Ovary (tissue), 7 donors: ENCODE measurements at regions not wholly inside any gene's neighbourhood (a gene's known extent, or its start where the extent isn't known, plus 50 kb on each side); places are given as distances from the start of the nearest gene placed in this dataset.

Experiments used
- DNase-seq, 5 donors: peaks; one replicate each; pipeline ENCODE4 v3.0.0-alpha.2; 2019 to 2020
- H3K27ac ChIP-seq, 2 donors: fragments of 200-600 bp; one replicate each; pipeline versions ENCODE4 v1.5.1 to v1.8.0; 2019 to 2022
- H3K27me3 ChIP-seq: fragments of 200-600 bp; one replicate; pipeline ENCODE4 v1.8.0; 2022
- H3K36me3 ChIP-seq: fragments of 200-600 bp; sonication (generic); one replicate; pipeline ENCODE4 v1.5.1; 2019
- H3K4me1 ChIP-seq: one replicate; pipeline ENCODE4 v1.8.1; 2013; ENCODE audit warnings: mild to moderate bottlenecking, moderate library complexity; ENCODE audit not compliant: insufficient read depth
- H3K4me3 ChIP-seq: fragments of 200-600 bp; sonication (generic); one replicate; pipeline ENCODE4 v1.5.1; 2017
- H3K9me3 ChIP-seq, 2 donors: fragments of 200-600 bp in 1 of 2; sonication (generic) in 1 of 2; one replicate each; pipeline versions ENCODE4 v1.5.1 to v1.8.1; 2013 to 2019; ENCODE audit warnings: mild to moderate bottlenecking in 1 of 2, moderate library complexity in 1 of 2
- EP300 ChIP-seq: sonication (generic); formaldehyde crosslinking; IDR thresholded peaks from one replicate; pipeline ENCODE4 v1.6.1; 2017; ENCODE audit warnings: antibody characterized with exemption
- POLR2A ChIP-seq: fragments of 450-650 bp; IDR thresholded peaks from one replicate; pipeline ENCODE4 v1.6.1; 2017; ENCODE audit warnings: antibody characterized with exemption, mild to moderate bottlenecking, moderate library complexity
- WGBS, 3 donors: extraction: QIAGEN DNeasy Blood & Tissue Kit in 1 of 3; methylation state at CpG; one replicate each; pipeline versions ENCODE4 v1.1.5 to v1.1.7; 2013 to 2017; 5-methylcytosine and 5-hydroxymethylcytosine counted together
- intact Hi-C, 4 donors: fragments of 100-400 bp; cut with DNase I; formaldehyde crosslinking; loops; one replicate each; pipeline versions ENCODE4 v1.11.0 to v1.15.1; 2022 to 2023
- TF ChIP-seq, protein P1 (sequence below), 3 donors: fragments of 450-650 bp in 2 of 3; fragments of 200-600 bp in 1 of 3; IDR thresholded peaks; one replicate each; pipeline versions ENCODE4 v1.5.1 to v1.8.0; 2016 to 2022; ENCODE audit warnings: antibody characterized with exemption in 3 of 3, mild to moderate bottlenecking in 1 of 3
- donor health status: DM: no; HTN: no; CAD: no; lungs with moderate emphysema.
- donor health status: DM: no; HTN: no; CAD: no.
- donor health status: Bipolar disorder and iron deficiency.
- donor health status: DM: no; HTN: no; CAD: no.
- donor health status: DM: yes; HTN: yes; CAD: no.

DNA sequence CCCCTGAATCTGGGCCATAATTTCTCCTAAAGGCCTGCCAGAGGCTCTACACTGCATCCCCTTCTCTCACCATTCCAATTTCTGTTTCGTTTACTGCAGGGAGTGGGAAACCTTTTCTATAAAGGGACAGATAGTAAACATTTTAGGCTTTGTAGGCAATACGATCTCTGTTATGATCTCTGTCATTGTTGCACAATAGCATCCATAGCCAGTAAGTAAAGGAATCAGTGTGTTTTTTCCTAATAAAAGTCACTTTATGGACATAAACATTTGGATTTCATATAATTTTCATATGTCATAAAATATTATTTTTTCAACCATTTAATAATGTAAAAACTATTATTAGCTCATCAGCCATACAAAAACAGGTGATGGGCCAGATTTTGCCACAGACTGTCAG is 531.7 kb downstream of the DSC3 start:
- no peaks in the 10 kb centered on the region for H3K9me3 ChIP-seq

DNA sequence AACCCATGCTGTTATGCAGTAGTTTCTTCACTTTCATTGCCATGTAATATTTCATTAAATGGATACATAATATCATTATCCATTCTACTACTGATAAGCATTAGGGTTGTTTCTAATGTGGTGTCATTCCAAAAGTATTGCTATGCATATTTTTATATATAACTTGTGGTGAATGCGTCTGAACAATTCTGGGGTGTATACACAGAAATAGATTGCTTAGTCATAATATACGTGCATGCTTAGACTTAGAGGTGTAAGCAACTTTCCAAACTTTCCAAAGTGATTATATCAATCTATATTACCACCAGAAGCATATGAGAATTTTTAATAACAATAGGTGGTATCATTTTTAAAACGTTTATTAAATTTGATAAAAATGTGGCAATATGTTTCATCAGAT is 540.9 kb downstream of the DSC3 start:
- intact Hi-C loops: no loop called here
- 68 to 80% (median 77%) methylated on average over 3 of the region's 3 CpGs for WGBS, 3 donors

More for the DNA sequence above, 531.7 kb downstream of the DSC3 start:
- 69 to 75% (median 74%) methylated on average over 2 of the region's 2 CpGs for WGBS, 3 donors
- no peak for DNase-seq
- TF ChIP-seq EP300: no peak
- TF ChIP-seq, protein P1, sequence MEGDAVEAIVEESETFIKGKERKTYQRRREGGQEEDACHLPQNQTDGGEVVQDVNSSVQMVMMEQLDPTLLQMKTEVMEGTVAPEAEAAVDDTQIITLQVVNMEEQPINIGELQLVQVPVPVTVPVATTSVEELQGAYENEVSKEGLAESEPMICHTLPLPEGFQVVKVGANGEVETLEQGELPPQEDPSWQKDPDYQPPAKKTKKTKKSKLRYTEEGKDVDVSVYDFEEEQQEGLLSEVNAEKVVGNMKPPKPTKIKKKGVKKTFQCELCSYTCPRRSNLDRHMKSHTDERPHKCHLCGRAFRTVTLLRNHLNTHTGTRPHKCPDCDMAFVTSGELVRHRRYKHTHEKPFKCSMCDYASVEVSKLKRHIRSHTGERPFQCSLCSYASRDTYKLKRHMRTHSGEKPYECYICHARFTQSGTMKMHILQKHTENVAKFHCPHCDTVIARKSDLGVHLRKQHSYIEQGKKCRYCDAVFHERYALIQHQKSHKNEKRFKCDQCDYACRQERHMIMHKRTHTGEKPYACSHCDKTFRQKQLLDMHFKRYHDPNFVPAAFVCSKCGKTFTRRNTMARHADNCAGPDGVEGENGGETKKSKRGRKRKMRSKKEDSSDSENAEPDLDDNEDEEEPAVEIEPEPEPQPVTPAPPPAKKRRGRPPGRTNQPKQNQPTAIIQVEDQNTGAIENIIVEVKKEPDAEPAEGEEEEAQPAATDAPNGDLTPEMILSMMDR (IDR thresholded peaks at IDR 0.05): no peak
- no peak for TF ChIP-seq POLR2A
- intact Hi-C loops: no loop called here
- Histone ChIP-seq H3K36me3 (no peaks in the 10 kb centered on the region), H3K27ac (no peak overlapping the region), H3K27me3 (no peaks in the 10 kb centered on the region), H3K4me1 (no peaks in the 10 kb centered on the region), H3K4me3 (no peak overlapping the region)

DNA sequence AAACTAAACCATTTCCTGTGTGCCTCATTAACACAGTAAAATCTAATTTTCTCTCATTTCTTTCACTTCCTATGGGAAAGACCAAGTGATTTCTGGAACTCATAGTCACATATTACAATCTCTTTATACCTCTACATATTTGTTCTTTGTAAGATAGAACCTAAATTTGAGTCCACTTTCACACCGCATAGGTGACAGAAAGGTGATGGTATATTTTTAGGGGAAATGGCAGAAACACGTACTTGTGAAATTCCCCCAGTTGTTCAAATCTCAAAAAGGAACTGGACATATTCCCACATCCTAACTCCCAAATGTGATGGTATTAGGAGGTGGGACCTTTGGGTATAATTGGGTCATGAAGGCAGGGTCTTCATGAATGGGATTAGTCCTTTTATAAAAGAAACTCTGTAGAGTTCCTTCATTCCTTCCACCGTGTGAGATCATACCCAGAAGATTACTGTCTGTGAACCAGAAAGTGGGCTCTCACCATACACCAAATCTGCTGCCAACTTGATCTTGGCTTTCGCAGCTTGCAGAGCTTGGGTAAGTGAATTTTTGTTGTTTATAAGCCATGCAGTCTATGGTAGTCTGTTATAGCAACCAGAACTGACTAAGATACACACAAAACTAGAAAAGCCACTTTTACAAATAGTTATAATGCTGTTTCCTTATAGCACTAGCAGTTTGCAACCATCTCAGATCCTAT is 542.1 kb downstream of the DSC3 start:
- TF ChIP-seq POLR2A (no peak), EP300 (no peak)
- TF ChIP-seq, protein P1 (IDR thresholded peaks at IDR 0.05): no peak
- Histone ChIP-seq H3K36me3 (no peaks in the 10 kb centered on the region), H3K4me1 (no peaks in the 10 kb centered on the region), H3K27me3 (no peaks in the 10 kb centered on the region), H3K4me3 (no peak overlapping the region), H3K27ac (no peak overlapping the region), H3K9me3 (no peaks in the 10 kb centered on the region)
- 79 to 86% (median 85%) methylated on average over 4 of the region's 4 CpGs for WGBS, 3 donors
- DNase-seq: no peak
- intact Hi-C loops: no loop called here

More for the DNA sequence above, 540.9 kb downstream of the DSC3 start:
- TF ChIP-seq EP300: no peak
- TF ChIP-seq POLR2A: no peak
- TF ChIP-seq, protein P1 (IDR thresholded peaks at IDR 0.05): no peak
- H3K36me3 ChIP-seq: no peaks in the 10 kb centered on the region
- no peak for DNase-seq
- H3K27me3 ChIP-seq: no peaks in the 10 kb centered on the region
- no peak overlapping the region for H3K4me3 ChIP-seq
- H3K27ac ChIP-seq: no peak overlapping the region
- H3K9me3 ChIP-seq: no peaks in the 10 kb centered on the region
- H3K4me1 ChIP-seq: no peaks in the 10 kb centered on the region

DNA sequence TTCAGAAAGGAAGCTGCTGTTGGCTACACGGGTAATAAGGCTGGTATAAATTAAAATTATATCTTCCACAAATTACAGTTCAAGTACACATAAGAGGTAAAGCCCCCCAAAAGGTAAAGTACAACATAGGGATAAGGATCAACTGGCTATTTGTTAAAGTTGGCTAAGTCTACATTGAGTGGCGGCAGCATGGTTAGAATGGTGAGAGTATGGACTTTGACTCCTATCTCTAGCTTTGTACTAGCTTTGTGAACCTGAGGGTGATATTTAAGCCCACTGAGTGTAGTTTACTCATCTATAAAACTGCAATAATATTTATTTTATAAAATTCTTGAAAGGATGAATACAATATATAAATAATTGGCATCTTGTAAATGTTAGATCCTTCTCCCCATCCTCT is 542.8 kb downstream of the DSC3 start:
- intact Hi-C loops: no loop called here
- Histone ChIP-seq H3K4me3 (no peak overlapping the region), H3K36me3 (no peaks in the 10 kb centered on the region), H3K27me3 (no peaks in the 10 kb centered on the region), H3K9me3 (no peaks in the 10 kb centered on the region), H3K27ac (no peak overlapping the region), H3K4me1 (no peaks in the 10 kb centered on the region)
- DNase-seq: no peak
- no peak for TF ChIP-seq POLR2A
- TF ChIP-seq EP300: no peak
- TF ChIP-seq, protein P1 (IDR thresholded peaks at IDR 0.05): no peak
- 84 to 91% (median 88%) methylated on average over 2 of the region's 2 CpGs for WGBS, 3 donors
